Hepatocyte (in vitro differentiated cells): ENCODE measurements at regions not wholly inside any gene's neighbourhood (a gene's known extent, or its start where the extent isn't known, plus 50 kb on each side); places are given as distances from the start of the nearest gene placed in this dataset.

Source experiments
- CTCF ChIP-seq: fragments of 200-600 bp; sonication (generic); IDR thresholded peaks from 2 replicates; pipeline ENCODE4 v1.5.1; 2016; ENCODE audit warnings: antibody characterized with exemption, mild to moderate bottlenecking; ENCODE audit not compliant: poor library complexity
- EZH2 ChIP-seq: fragments of 200-600 bp; sonication (generic); IDR thresholded peaks from 2 replicates; pipeline ENCODE4 v1.6.1; 2016; ENCODE audit warnings: antibody characterized with exemption, mild to moderate bottlenecking, borderline replicate concordance
- EZH2phosphoT487 ChIP-seq: fragments of 200-600 bp; sonication (generic); IDR thresholded peaks from one replicate; pipeline ENCODE4 v1.6.1; 2018; ENCODE audit warnings: antibody characterized with exemption, mild to moderate bottlenecking, low read depth, moderate library complexity; ENCODE audit not compliant: unreplicated experiment, severe bottlenecking

- TF ChIP-seq CTCF (no peak), EZH2 (no peak), EZH2phosphoT487 (no peak)
These were observed 397.2 kb downstream of the DUSP10 start for GRCh38 chr1:221344693-221345092.
